Esophagus squamous epithelium (tissue), 4 donors: ENCODE measurements at regions not wholly inside any gene's neighbourhood (a gene's known extent, or its start where the extent isn't known, plus 50 kb on each side); places are given as distances from the start of the nearest gene placed in this dataset.

Experiments used
- POLR2A ChIP-seq, 4 donors: fragments of 450-650 bp; IDR thresholded peaks; one replicate each; pipeline ENCODE4 v1.6.1; 2017; ENCODE audit warnings: antibody characterized with exemption in 4 of 4, mild to moderate bottlenecking in 4 of 4, moderate library complexity in 3 of 4
- TF ChIP-seq, protein P1 (sequence below), 6 experiments: fragments of 450-650 bp in 4 of 6; fragments of 200-600 bp in 2 of 6; sonication (generic) in 2 of 6; IDR thresholded peaks; one replicate each; pipeline ENCODE4 v1.5.1; 2016 to 2019; ENCODE audit warnings: antibody characterized with exemption in 6 of 6, mild to moderate bottlenecking in 4 of 6, moderate library complexity in 4 of 6

DNA sequence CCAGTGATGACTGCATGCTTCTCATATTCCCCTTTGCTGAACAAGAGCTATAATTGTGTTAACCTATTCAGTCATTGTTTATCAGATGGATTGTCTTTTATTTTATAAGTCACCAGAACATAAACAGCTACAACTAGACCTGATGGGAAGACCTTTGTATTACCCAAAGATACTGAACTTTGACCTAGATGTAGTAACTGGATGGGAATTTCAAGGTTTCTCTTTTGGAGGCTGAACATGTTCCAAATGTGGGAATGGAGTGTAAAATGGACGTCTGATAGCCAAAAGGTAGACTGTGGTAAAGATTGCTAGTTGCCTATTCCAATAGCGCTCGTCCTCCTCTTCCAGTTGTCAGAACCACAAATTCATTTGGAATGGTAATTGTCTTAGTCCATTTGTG lies 56.4 kb upstream of the ST3GAL5 start:
- TF ChIP-seq, protein P1, sequence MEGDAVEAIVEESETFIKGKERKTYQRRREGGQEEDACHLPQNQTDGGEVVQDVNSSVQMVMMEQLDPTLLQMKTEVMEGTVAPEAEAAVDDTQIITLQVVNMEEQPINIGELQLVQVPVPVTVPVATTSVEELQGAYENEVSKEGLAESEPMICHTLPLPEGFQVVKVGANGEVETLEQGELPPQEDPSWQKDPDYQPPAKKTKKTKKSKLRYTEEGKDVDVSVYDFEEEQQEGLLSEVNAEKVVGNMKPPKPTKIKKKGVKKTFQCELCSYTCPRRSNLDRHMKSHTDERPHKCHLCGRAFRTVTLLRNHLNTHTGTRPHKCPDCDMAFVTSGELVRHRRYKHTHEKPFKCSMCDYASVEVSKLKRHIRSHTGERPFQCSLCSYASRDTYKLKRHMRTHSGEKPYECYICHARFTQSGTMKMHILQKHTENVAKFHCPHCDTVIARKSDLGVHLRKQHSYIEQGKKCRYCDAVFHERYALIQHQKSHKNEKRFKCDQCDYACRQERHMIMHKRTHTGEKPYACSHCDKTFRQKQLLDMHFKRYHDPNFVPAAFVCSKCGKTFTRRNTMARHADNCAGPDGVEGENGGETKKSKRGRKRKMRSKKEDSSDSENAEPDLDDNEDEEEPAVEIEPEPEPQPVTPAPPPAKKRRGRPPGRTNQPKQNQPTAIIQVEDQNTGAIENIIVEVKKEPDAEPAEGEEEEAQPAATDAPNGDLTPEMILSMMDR (IDR thresholded peaks at IDR 0.05): no peak
- TF ChIP-seq POLR2A (IDR thresholded peaks at IDR 0.05): no peak
